HG03196 (cell line): ENCODE measurements at regions not wholly inside any gene's neighbourhood (a gene's known extent, or its start where the extent isn't known, plus 50 kb on each side); places are given as distances from the start of the nearest gene placed in this dataset.

Experiments
- ATAC-seq: cut with Tn5 transposase; IDR thresholded peaks from one replicate; pipeline ENCODE4 v1.9.1; 2021; ENCODE audit not compliant: unreplicated experiment

DNA sequence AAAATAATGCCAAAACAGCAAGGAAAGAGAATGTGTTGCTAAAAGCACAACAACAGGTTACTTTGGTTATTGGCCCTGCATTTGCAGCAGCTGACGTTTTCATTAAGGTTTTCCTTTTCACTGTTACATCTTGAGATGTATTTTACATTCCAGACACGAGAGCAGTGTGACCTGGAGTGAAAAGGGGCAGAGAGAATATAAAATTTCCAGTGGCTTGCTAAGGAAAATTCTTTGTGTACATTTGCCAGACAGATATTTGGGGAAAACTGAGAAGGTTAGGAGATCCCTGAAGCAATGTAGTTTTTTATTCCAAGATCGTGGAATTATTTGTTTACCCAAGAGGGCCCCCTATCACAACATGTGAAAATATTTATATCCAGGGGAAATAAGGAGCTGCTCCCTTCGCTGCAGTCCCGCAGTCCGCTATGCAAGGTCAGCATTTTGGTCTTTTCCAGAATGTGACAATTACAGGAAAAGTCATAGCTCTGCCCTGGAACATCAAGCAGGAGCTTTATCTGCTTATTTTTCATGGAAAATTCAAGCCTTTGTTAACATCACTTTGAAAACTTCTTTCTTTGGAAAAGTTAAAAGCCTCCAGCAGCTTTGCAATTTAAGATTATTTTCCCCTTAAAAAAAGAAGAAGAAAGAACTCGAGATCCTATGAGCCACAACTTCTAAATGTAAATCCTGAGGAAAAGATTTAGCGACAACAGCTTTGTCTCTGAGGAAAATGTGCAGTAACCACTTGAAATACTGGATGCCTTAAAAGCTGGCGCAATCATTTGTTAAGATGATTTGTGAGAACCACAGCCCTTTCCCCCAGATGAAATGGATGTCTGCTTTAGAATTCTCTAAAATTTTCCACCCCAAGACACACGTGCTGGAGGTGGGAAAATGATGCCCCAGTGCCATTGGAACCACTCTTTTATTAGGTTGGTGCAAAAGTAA, 256.4 kb upstream of the TPM1 start:
- ATAC-seq: no peak

DNA sequence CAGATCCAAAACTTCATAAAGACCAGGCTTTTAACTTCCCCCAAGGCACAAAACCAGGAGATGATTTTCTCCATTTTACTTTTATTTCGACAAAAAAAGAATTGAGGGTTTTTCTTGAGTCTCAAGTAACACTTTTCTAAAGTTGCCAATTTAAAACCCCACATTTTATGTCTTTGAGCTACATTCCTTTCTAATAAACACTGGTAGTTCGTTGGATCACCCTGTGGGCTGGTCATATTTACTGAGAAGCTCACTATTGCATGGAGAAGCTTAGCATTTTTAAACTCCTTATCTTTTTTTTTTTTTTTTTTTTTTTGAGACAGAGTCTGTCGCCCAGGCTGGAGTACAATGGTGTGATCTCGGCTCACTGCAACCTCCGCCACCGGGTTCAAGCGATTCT, 255.1 kb upstream of the TPM1 start:
- ATAC-seq: no peak

DNA sequence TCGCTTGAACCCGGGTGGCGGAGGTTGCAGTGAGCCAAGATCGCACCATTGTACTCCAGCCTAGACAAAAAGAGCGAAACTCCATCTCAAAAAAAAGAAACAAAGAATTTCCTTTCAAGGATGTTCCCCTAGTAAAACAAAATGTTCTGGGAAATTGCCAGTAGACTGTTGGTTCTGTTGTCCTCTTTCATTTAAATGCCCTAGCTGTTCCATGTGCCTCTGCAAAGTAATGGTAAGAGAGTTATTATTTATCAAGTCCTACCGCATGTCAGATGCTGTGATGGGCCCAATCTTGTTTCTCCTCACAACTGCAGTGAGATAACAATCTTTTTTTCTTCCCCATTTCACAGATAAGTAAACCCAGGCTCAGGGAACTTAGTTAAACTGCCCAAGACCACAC, 254.3 kb upstream of the TPM1 start:
- ATAC-seq: no peak

DNA sequence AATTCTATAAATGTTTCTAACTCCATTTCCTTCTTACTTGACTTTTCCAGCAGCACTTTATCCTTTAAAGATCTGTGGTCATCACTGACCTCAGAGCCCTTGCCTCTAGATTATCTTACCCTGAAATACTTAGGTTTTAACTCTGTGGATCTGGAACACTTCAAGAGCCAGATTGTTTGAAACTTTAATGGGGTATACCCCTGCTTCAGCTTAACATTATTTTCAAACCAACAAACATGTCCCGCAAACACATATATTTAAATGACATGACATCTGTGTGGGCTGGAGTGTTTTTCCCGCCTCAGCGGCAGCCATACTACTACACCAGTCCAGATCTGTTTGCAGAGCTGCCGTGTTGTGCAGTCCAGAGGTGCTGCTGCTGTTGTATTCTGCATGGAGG, 252.0 kb upstream of the TPM1 start:
- no peak for ATAC-seq

- no peak for ATAC-seq
Observed at GRCh38 chr15:62791694-62792093, 250.9 kb upstream of the TPM1 start.

- no peak for ATAC-seq
Observed at GRCh38 chr15:62792986-62793751, 249.4 kb upstream of the TPM1 start.

- no peak for ATAC-seq
Observed at GRCh38 chr15:62793752-62794144, 248.8 kb upstream of the TPM1 start.

DNA sequence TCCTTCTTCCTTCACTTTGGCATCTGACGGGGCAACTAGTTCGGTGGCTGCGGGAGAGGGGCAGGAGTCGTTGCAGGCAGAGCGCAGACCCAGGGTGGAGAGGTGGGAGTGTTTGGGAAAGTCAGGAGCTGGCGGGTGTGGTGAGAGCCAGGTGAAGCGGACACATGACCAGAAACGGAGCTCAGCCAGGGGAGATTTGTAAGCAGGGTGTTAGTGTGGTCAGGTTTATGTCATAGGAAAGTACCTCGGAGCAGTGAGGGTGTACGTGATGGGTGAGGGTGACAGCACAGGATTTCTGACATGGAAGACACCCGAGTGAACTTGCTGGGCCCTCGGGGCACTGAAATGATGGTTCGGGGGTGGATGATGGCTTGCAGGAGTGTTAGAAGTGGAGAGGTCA, 247.4 kb upstream of the TPM1 start:
- ATAC-seq: no peak

- ATAC-seq: no peak
Observed at GRCh38 chr15:62795700-62796695, 246.5 kb upstream of the TPM1 start.

DNA sequence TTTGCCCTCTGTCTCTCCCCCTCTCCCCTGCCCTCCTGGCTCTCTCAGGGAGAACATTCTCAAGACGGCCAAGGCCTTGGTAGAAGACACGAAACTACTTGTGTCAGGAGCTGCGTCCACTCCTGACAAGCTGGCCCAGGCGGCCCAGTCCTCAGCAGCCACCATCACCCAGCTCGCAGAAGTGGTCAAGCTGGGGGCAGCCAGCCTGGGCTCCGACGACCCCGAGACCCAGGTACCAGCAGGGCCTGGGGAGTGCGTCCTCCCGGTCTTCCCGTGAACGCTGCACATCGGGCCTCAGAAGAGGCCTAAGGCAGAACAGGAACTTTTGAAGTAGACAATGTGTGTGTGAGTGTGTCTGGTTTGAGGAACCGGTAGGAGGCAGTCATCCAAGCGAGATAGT, 245.4 kb upstream of the TPM1 start:
- no peak for ATAC-seq

- no peak for ATAC-seq
Observed at GRCh38 chr15:62798536-62798935, 244.0 kb upstream of the TPM1 start.

- ATAC-seq: no peak
Observed at GRCh38 chr15:62799037-62799436, 243.5 kb upstream of the TPM1 start.

- no peak for ATAC-seq
Observed at GRCh38 chr15:62799919-62800318, 242.6 kb upstream of the TPM1 start.

- no peak for ATAC-seq
Observed at GRCh38 chr15:62802612-62803011, 239.9 kb upstream of the TPM1 start.

GRCh38 chr15:62803856-62804400, 238.6 kb upstream of the TPM1 start:
- no peak for ATAC-seq

GRCh38 chr15:62805502-62805901, 237.0 kb upstream of the TPM1 start:
- ATAC-seq: no peak

- no peak for ATAC-seq
Observed at GRCh38 chr15:62807539-62808130, 234.9 kb upstream of the TPM1 start.

DNA sequence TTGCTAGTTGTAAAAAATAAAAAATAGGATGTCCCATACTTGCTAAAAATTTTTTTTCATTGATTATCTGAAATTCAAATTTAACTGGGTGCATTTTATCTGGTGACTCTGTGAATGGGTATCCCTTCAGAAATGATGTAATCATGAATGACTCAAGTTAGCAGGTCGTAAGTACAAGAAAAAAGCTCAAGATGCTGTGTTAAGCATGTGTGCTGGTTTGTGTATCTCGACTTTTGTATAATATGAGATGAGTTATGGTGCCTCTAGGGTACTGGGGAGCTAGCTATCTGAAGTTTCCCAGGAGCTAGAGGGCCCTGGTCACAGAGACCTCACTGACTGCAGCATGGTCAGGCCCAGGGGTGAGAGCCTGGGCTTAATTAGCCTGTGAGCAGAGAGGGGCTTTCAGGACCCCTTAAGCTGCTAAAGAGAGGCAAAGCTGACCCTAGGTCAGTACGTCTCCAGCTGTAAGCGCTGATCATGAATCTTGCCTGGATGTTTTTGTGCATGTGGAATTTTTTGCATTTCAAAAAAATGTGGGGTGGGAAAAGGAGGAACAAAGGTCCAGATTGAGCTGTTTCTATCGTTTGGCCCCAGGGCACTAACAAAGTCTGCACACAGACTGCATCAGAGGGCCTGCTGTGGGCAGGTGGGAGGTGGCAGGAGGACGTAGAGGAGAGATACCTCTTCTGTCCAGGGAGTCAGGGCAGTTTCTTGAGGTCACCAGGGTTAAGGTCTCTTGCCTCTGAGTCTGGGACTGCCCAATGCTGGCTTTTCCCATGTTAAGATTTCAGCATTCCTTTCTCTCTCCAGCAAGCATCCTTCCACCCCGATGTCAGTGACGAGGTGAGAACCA, 233.2 kb upstream of the TPM1 start:
- ATAC-seq: no peak

- ATAC-seq: no peak
Observed at GRCh38 chr15:62809968-62810260, 232.6 kb upstream of the TPM1 start.

DNA sequence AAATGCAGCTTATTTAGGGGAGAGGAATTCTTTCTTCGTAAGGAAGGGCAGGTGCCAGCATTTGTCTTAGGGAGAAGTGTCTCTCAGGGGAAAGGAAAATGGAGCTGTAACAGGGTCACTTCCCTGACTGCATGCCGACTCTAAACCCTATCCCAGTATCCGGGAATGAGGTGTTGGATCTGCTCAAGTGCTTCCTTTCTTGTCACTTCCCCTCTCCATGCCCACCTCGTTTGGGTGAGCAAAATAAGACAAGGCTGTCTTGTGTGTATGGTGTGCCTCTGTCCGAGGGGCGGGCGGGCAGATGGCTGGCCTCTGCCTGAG, 230.1 kb upstream of the TPM1 start:
- ATAC-seq: no peak
